ENCODE measurements at regions not wholly inside any gene's neighbourhood (a gene's known extent, or its start where the extent isn't known, plus 50 kb on each side); places are given as distances from the start of the nearest gene placed in this dataset.

- no peak for DNase-seq (ENCODE audit: unreplicated experiment)
- ChIA-PET CTCF (no interaction called here), POLR2A (interaction anchor here (0.7 kb wide), 1 partner anchor 13 kb away, joined by 3 read pairs; no protein-coding TSS in a partner anchor)
- Mint-ChIP-seq H3K4me1 (ENCODE audit: insufficient read depth, unreplicated experiment) (no peaks in the 10 kb centered on the region), H3K27ac (ENCODE audit: low read depth, unreplicated experiment) (no peak overlapping the region), H3K27me3 (ENCODE audit: insufficient read depth, unreplicated experiment) (no peaks in the 10 kb centered on the region), H3K9me3 (ENCODE audit: unreplicated experiment) (peaks cover 25% of the 10 kb centered on the region), H3K36me3 (ENCODE audit: insufficient read depth, unreplicated experiment) (no peaks in the 10 kb centered on the region), H3K4me3 (ENCODE audit: unreplicated experiment) (no peak overlapping the region)
- no peak for TF ChIP-seq CTCF (IDR thresholded peaks at IDR 0.05; ENCODE audit: unreplicated experiment)
- intact Hi-C loops (cut with micrococcal nuclease), result no loop called here
- no TSS peak for BruUV-seq (replicated peaks)
Measured at GRCh38 chrX:121975671-121976070, 928.3 kb downstream of the GLUD2 start.

- Mint-ChIP-seq H3K9me3 (ENCODE audit: unreplicated experiment) (peaks cover 11% of the 10 kb centered on the region), H3K27ac (ENCODE audit: low read depth, unreplicated experiment) (no peak overlapping the region), H3K36me3 (ENCODE audit: insufficient read depth, unreplicated experiment) (no peaks in the 10 kb centered on the region), H3K4me3 (ENCODE audit: unreplicated experiment) (no peak overlapping the region), H3K27me3 (ENCODE audit: insufficient read depth, unreplicated experiment) (no peaks in the 10 kb centered on the region), H3K4me1 (ENCODE audit: insufficient read depth, unreplicated experiment) (no peaks in the 10 kb centered on the region)
- no peak for DNase-seq (ENCODE audit: unreplicated experiment)
- no TSS peak for BruUV-seq (replicated peaks)
- no peak for TF ChIP-seq CTCF (IDR thresholded peaks at IDR 0.05; ENCODE audit: unreplicated experiment)
- ChIA-PET CTCF (no interaction called here), POLR2A (no interaction called here)
- intact Hi-C loops (cut with micrococcal nuclease), result no loop called here
Measured at GRCh38 chrX:121987163-121987562, 939.8 kb downstream of the GLUD2 start.

GRCh38 chrX:121987835-121988234, 940.4 kb downstream of the GLUD2 start:
- ChIA-PET POLR2A (no interaction called here), CTCF (no interaction called here)
- Mint-ChIP-seq H3K36me3 (ENCODE audit: insufficient read depth, unreplicated experiment) (no peaks in the 10 kb centered on the region), H3K4me3 (ENCODE audit: unreplicated experiment) (no peak overlapping the region), H3K27ac (ENCODE audit: low read depth, unreplicated experiment) (no peak overlapping the region), H3K9me3 (ENCODE audit: unreplicated experiment) (peaks cover 11% of the 10 kb centered on the region), H3K4me1 (ENCODE audit: insufficient read depth, unreplicated experiment) (no peaks in the 10 kb centered on the region), H3K27me3 (ENCODE audit: insufficient read depth, unreplicated experiment) (no peaks in the 10 kb centered on the region)
- intact Hi-C loops (cut with micrococcal nuclease), result no loop called here
- TF ChIP-seq CTCF (IDR thresholded peaks at IDR 0.05; ENCODE audit: unreplicated experiment), result no peak
- no TSS peak for BruUV-seq (replicated peaks)
- DNase-seq (ENCODE audit: unreplicated experiment), result no peak

- no peak overlapping the region for H3K27ac Mint-ChIP-seq (ENCODE audit: low read depth, unreplicated experiment)
- no peak for DNase-seq (ENCODE audit: unreplicated experiment)
- H3K27me3 Mint-ChIP-seq (ENCODE audit: insufficient read depth, unreplicated experiment), result no peaks in the 10 kb centered on the region
- H3K4me1 Mint-ChIP-seq (ENCODE audit: insufficient read depth, unreplicated experiment), result no peaks in the 10 kb centered on the region
- ChIA-PET POLR2A (no interaction called here), CTCF (no interaction called here)
- peaks cover 10% of the 10 kb centered on the region for H3K9me3 Mint-ChIP-seq (ENCODE audit: unreplicated experiment)
- H3K36me3 Mint-ChIP-seq (ENCODE audit: insufficient read depth, unreplicated experiment), result no peaks in the 10 kb centered on the region
- TF ChIP-seq CTCF (IDR thresholded peaks at IDR 0.05; ENCODE audit: unreplicated experiment), result no peak
- no TSS peak for BruUV-seq (replicated peaks)
- intact Hi-C loops (cut with micrococcal nuclease), result no loop called here
- H3K4me3 Mint-ChIP-seq (ENCODE audit: unreplicated experiment), result no peak overlapping the region
Measured at GRCh38 chrX:122004127-122004526, 956.7 kb downstream of the GLUD2 start.
